ENCODE measurements at regions not wholly inside any gene's neighbourhood (a gene's known extent, or its start where the extent isn't known, plus 50 kb on each side); places are given as distances from the start of the nearest gene placed in this dataset.

- no peak for TF ChIP-seq CTCF (conservative IDR thresholded peaks at IDR 0.05 in 1 of 2, IDR thresholded peaks at IDR 0.05 in 1 of 2; ENCODE audit: low read depth in 1 of 2, low read length in 2 of 2)
- TF ChIP-seq EZH2 (IDR thresholded peaks at IDR 0.05; ENCODE audit: low read length, missing control alignments): no peak
Observed at GRCh38 chr19:33914599-33914998, 117.9 kb downstream of the KCTD15 start.

Data from fibroblast of lung (primary cell).